Nephron (organoid): ENCODE measurements at regions not wholly inside any gene's neighbourhood (a gene's known extent, or its start where the extent isn't known, plus 50 kb on each side); places are given as distances from the start of the nearest gene placed in this dataset.

Experiments used
- H3K27ac Mint-ChIP-seq, 3 experiments: 2 replicates each; pipeline ENCODE4 v1.8.0; 2020; ENCODE audit warnings: mixed read lengths in 3 of 3, mild to moderate bottlenecking in 2 of 3, moderate library complexity in 1 of 3
- H3K27me3 Mint-ChIP-seq: 2 replicates; pipeline ENCODE4 v1.8.0; 2021; ENCODE audit warnings: low read depth, mild to moderate bottlenecking, moderate library complexity, mixed read lengths
- H3K36me3 Mint-ChIP-seq: 2 replicates; pipeline ENCODE4 v1.8.0; 2020; ENCODE audit warnings: low read depth, mixed read lengths
- H3K4me1 Mint-ChIP-seq: 2 replicates; pipeline ENCODE4 v1.8.0; 2020; ENCODE audit warnings: mixed read lengths
- H3K4me3 Mint-ChIP-seq, 3 experiments: 2 replicates each; pipeline ENCODE4 v1.8.0; 2020; ENCODE audit warnings: mild to moderate bottlenecking in 3 of 3, mixed read lengths in 3 of 3, moderate library complexity in 2 of 3
- H3K9me3 Mint-ChIP-seq: 2 replicates; pipeline ENCODE4 v1.8.0; 2020; ENCODE audit warnings: mixed read lengths
- TF ChIP-seq, protein P1 (sequence below), 3 experiments: fragments of 200-600 bp; sonication (generic); IDR thresholded peaks; one replicate each; pipeline ENCODE4 v1.5.0; 2021; ENCODE audit warnings: antibody characterized with exemption in 3 of 3; ENCODE audit not compliant: unreplicated experiment in 3 of 3

DNA sequence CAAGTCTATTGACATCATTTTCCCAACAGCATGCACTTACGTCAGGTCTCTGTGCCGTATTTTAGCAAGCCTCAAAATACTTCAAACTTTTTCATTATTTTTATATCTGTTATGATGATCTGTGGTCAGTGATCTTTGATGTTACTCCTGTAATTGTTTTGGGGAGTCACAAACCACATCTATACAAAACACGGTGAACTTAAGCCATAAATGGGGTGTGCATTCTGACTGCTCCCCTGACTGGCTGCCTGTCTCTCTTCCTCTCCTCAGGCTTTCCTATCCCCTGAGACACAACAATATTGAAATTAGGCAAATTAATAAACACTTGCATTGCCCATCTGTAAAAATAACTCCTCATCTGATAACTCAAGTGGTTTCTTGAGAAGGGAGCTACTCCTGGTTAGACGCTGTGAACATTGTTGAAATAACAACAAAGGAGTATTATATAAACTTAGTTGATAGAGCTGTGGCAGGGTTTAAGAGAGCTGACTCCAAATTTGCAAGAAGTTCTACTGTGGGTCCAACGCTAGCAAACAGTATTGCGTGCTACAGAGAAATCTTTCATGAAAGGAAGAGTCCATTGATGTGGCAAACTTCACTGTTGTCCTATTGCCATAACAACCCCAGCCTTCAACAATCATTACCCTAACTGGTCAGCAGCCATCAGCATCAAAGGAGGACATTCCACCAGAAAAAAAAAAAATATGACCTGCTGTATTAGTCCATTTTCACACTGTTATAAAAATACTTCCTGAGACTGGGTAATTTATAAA, 105.8 kb upstream of the DSCAM start:
- H3K27me3 Mint-ChIP-seq: peaks cover 4% of the 10 kb centered on the region
- H3K36me3 Mint-ChIP-seq: no peaks in the 10 kb centered on the region
- no peaks in the 10 kb centered on the region for H3K9me3 Mint-ChIP-seq

DNA sequence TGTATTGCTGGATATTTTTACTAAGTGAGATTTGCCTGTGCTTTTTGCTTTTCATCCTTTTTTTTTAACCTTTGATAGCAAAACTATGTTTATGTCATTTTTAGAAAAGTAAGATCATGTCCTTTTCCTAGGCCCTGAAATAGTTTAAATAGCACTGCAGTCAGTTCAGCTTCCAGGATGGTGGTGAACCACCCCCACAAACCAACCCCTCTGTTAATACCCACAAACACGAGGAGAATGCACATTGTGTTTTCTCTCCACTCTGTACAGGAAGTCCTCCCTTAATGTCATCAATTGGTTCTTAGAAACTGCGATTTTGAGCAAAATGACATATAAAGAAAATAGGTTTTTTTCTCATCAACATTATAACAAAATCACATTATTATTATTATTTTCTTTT, 117.7 kb upstream of the DSCAM start:
- TF ChIP-seq, protein P1, sequence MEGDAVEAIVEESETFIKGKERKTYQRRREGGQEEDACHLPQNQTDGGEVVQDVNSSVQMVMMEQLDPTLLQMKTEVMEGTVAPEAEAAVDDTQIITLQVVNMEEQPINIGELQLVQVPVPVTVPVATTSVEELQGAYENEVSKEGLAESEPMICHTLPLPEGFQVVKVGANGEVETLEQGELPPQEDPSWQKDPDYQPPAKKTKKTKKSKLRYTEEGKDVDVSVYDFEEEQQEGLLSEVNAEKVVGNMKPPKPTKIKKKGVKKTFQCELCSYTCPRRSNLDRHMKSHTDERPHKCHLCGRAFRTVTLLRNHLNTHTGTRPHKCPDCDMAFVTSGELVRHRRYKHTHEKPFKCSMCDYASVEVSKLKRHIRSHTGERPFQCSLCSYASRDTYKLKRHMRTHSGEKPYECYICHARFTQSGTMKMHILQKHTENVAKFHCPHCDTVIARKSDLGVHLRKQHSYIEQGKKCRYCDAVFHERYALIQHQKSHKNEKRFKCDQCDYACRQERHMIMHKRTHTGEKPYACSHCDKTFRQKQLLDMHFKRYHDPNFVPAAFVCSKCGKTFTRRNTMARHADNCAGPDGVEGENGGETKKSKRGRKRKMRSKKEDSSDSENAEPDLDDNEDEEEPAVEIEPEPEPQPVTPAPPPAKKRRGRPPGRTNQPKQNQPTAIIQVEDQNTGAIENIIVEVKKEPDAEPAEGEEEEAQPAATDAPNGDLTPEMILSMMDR (IDR thresholded peaks at IDR 0.05; ENCODE audit: unreplicated experiment in 3 of 3): no peak
- Mint-ChIP-seq H3K36me3 (no peaks in the 10 kb centered on the region), H3K4me1 (no peaks in the 10 kb centered on the region), H3K27me3 (peaks cover 7% of the 10 kb centered on the region), H3K4me3 (no peak overlapping the region), H3K27ac (no peak overlapping the region), H3K9me3 (peaks cover 3% of the 10 kb centered on the region)

More for the DNA sequence above, 105.8 kb upstream of the DSCAM start:
- Mint-ChIP-seq H3K4me3 (no peak overlapping the region), H3K4me1 (no peaks in the 10 kb centered on the region), H3K27ac (no peak overlapping the region)
- TF ChIP-seq, protein P1 (IDR thresholded peaks at IDR 0.05; ENCODE audit: unreplicated experiment in 3 of 3): no peak

DNA sequence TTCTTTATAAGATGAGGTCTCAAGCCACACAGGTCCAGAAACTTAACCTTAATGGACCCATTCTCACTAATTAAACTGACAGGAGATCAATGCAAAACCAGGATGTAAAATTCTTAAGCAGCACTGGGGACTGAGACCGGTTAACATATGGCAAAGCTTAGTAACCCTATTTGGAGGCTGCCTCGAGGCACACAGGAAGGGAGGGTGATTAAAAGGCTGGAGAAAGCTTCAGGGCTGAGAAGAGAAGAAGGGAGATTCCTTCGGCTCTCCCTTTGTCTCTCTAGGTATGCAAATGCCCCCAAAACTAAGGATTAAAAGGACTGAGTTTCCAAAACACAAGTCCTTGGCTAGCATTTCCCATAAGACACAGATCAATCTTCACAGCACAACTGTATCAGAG, 120.8 kb upstream of the DSCAM start:
- H3K4me1 Mint-ChIP-seq: no peaks in the 10 kb centered on the region
- peaks cover 7% of the 10 kb centered on the region for H3K27me3 Mint-ChIP-seq
- TF ChIP-seq, protein P1 (IDR thresholded peaks at IDR 0.05; ENCODE audit: unreplicated experiment in 3 of 3): no peak
- no peaks in the 10 kb centered on the region for H3K36me3 Mint-ChIP-seq
- H3K4me3 Mint-ChIP-seq: no peak overlapping the region
- no peak overlapping the region for H3K27ac Mint-ChIP-seq
- H3K9me3 Mint-ChIP-seq: no peaks in the 10 kb centered on the region

DNA sequence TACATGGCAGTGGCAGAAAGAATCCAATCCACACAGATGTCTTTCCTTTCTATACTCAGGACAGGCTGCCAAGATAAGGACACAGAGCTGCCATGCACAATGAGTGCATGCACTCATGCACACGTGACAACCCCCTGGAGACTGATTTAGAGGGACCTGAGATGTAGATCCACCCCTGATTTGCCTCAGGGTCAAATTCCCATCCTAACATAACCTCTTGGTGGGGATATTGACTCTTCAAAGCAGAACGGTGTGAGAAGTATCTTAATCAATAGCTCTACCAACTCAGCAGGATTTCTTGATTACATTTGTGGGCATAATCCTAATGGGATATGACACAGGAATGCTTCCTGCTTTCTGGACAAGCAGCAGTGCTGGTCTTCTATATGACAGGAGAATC, 125.2 kb upstream of the DSCAM start:
- H3K9me3 Mint-ChIP-seq: peaks cover 3% of the 10 kb centered on the region
- H3K36me3 Mint-ChIP-seq: no peaks in the 10 kb centered on the region
- H3K4me1 Mint-ChIP-seq: no peaks in the 10 kb centered on the region
- H3K27ac Mint-ChIP-seq: no peak overlapping the region
- H3K4me3 Mint-ChIP-seq: no peak overlapping the region
- H3K27me3 Mint-ChIP-seq: peaks cover 7% of the 10 kb centered on the region
- TF ChIP-seq, protein P1 (IDR thresholded peaks at IDR 0.05; ENCODE audit: unreplicated experiment in 3 of 3): no peak

DNA sequence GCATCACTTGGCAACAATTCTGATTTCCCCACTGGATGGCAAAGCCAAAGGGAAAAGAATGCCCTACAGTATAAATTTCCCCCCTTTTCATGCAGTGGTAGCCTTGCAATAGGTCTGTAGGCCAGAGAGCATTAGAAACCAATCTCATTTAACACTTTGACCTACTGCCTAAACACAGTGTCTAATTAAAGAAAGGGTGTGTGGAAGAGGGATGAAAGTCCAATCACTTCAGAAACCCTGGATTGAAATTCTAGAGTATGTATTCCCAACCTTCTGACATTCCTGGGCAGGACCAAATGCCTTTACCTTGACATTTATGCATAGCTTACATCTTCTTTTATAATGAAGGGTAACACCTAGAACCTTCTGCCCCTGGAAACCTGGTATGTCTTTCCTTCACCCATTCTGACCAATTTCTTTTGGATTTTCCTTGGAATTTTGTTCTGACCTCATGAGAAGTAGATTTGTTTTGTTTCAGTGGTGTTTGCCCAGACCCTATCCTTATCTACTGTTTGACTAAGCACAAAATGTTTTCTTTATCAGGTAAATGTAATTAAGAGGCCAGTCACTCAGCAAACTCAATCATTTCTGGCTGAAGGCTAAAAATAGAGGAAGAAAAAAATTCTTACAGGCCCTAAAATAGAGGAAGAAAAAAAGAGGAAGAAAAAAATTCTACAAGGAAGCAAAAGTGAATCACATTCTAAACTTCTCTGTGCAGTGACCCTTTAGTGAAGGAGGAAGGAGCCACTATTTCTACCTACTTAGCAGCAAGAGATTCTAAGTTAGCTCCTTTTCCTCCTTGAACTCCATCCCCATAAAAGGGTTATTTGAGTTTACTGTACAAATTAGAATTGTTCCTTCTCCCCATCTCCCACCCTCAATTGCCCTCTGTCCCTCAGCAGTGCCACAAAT, 129.5 kb upstream of the DSCAM start:
- no peaks in the 10 kb centered on the region for H3K27me3 Mint-ChIP-seq
- no peak overlapping the region for H3K4me3 Mint-ChIP-seq
- H3K27ac Mint-ChIP-seq: no peak overlapping the region

More for the DNA sequence above, 129.5 kb upstream of the DSCAM start:
- no peaks in the 10 kb centered on the region for H3K36me3 Mint-ChIP-seq
- TF ChIP-seq, protein P1 (IDR thresholded peaks at IDR 0.05; ENCODE audit: unreplicated experiment in 3 of 3): no peak
- no peaks in the 10 kb centered on the region for H3K4me1 Mint-ChIP-seq
- peaks cover 13% of the 10 kb centered on the region for H3K9me3 Mint-ChIP-seq
